Retina (tissue), 1 donor: ENCODE measurements at regions not wholly inside any gene's neighbourhood (a gene's known extent, or its start where the extent isn't known, plus 50 kb on each side); places are given as distances from the start of the nearest gene placed in this dataset.
"Not testable (repeated sequence)": the region's sequence is repeated elsewhere in the genome, so short reads cannot be mapped to it uniquely, and the experiment has no call there.

Experiments
- DNase-seq: peaks from one replicate; pipeline ENCODE4 v3.0.0-alpha.2; 2016

DNA sequence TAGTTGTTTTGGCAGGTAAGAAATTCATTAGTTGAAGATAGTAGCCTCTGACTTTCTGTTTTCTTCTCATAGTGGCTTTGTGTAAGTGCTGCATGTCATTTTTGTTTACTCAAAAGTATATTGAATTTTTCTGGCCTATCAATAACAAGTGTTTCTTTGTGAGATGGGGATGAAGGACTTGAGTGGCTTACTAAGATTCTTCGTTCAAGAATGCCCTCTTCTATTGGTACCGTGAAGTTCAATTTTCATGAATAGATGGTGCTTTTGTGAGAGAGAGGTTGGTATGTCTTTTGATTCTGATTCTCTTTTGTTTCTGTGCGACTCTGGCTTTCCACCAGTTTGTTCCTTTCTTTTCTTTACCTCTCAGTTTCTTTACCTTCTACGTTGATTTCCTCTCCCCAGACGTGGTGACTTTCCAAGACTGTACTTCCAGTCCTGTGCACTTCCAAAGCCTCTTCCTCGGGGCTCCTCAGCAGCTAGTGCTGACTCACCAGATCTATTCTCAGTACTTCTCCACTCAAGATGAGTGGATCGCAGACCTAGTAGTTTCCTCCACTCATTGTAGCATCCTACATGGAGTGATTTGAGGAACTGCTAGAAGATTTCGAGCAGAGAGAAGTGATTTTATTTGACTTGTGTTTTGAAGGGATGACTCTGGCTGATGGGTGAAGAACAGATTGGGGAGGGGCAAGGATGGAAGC is 82.0 kb upstream of the EPHB3 start:
- DNase-seq = no peak

DNA sequence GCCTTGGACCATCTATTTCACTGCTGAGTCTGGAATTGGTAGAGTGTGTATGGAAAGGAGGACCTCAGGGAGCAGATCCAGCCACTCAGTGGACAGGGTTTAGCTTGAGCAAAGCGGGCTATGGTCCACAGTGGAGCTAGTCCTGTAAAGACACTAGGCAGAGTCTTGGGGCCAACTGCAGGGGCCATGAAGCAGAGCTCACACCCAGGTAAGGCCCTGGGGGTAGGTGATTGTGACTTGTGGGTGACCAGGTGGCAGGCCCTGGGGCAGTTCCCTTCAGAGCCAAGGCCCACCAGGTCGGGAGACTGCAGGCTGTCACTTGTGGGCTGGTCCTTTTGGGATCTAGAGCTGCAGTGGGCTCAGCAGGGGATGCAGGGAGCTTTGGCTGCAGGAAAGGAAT is 80.8 kb upstream of the EPHB3 start:
- DNase-seq = no peak

DNA sequence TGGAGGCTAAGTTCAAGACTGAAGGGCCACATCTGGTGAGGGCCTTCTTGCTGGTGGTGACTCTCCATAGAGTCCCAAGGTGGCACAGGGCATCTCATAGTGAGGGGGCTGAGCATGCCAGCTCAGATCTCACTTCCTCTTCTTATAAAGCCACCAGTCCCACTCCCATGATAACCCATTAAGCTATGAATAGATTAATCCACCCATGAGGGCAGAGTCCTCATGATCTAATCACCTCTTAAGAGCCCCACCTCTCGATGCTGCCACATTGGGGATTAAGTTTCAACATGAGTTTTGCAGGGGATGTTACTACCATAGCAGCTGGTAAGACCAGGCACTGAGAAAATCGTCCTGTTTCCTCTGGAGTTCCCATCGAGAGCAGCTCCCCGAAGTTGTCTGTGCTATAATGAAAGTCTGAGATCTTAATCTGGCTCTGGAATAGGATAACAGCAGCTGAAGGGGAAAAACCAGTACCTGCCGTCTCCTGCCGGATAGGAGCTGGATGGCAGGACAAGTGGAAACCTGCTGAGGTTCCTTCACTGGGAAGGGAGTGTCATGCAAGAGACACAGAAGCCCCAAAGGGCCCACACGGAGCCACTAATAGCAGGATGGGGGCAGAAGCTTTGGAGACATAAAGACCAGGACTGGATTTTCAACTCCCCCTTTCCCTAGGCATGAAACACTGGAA is 79.5 kb upstream of the EPHB3 start:
- no peak for DNase-seq

DNA sequence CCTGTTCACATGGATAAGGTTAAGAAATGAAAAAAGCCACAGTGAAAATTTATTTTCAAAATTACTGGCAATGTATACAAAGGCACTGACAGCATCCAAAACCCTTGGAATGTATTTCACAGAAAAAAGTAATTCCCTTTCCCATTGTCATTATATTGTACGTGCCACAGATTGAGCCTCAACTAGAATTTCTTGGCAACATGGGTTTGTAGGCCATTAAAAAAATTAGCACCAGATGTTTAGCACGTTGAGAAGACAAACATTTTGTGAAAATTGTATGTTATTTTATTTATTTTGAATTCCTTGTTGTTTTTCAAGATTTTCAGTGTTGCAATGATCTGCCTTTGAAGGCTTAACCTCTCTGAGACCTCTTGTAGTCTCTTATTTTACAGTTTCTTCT is 76.3 kb upstream of the EPHB3 start:
- DNase-seq = no peak

GRCh38 chr3:184485906-184486305 is 75.7 kb upstream of the EPHB3 start:
- DNase-seq = no peak

DNA sequence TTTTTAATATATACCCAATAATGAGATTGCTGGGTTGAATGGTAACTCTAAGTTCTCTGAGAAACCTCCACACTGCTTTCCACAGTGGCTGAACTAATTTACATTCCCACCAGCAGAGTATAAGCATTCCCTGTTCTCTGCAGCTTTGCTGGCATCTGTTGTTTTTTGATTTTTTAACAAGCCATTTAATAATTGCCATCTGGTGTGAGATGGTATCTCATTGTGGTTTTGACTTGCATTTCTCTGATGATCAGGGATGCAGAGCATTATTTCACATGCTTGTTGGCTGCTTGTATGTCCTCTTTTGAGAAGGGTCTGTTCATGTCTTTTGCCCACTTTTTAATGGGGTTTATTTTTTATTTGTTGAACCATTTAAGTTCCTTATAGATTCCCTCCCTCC is 75.0 kb upstream of the EPHB3 start:
- no peak for DNase-seq

GRCh38 chr3:184488577-184488976 is 73.0 kb upstream of the EPHB3 start:
- no peak for DNase-seq

DNA sequence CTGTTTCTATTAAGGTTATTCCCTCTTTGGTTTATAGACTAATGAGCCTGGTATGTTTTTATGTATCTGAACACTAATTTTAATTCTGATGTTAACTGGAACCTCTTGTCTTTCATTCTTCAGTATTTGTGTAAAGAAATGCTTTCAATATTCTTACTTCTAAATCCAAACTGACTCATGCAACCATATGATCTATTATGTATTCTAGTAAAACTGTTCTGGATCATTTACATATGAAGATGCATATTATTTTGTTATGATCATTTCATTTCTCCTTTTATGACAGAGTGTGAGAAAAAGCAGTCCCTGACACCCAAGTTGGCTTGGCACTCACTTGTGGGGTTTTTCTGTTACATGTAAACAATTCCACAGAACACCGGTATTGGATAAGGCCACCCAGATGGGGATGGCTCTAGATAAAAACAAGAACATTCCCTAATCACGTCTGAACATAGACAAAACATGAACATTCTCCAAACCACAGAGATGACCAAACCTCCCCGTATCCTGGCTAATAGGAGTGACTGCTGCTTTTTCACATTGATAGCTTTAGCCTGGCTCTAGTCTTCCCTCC is 72.2 kb upstream of the EPHB3 start:
- no peak for DNase-seq

DNA sequence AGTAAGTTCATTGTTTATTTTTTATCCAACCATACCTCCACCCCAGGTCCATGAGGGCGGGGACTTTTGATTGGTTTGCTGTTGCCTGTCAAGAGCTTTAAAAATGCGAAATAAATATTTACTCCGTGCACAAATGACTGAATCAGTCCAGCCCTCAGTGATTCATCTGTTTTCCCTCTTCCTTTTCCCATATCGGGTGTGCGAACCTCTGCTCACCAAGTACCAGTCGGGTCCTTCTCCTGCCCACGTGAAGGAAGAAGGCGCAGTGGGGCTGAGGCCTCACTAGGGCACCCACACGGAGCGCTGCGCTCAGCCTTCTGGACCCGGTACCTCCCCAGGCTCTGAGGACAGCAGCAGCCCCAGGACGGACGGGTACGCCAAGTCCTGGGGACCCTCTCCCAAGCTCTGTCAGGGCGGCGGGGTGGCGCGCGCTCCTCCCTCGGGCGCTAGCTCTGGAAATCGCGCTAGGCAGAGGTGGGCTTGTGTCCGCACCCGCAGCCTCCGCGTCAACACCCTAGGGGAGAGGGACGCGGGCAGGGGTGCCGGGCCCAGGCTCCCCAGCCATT is 70.5 kb upstream of the EPHB3 start:
- no peak for DNase-seq

DNA sequence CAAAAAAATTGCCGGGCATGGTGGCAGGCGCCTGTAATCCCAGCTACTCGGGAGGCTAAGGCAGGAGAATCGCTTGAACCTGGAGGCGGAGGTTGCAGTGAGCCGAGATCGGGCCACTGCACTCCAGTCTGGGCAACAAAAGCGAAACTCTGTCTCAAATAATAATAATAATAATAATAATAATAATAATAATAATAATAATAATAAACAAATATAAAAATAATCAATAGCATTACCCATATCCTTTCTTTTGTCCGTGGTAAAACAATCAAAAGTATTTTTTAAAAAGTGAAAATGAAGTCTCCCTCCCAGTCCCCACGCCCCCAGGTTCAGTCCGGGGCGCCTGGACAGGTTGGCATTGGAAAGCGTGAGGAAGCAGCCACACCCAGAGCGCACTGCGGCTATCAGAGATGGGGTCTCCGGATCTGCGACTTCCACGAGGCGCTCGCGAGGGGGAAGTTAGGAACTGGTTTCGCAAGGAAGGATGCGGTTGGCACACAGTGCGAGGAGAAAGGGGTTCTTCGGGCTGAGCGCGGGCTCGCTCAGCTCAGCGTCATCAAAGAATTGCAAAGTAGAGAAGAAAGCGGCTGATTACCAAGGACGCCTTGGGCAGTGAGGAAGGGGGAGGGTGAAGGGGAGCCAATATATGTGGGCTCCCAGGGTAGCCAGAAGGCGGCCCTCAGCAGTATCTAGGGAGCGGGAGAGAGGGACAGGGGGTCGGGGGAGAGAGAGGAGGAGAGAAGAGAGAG is 69.5 kb upstream of the EPHB3 start:
- DNase-seq = no peak

DNA sequence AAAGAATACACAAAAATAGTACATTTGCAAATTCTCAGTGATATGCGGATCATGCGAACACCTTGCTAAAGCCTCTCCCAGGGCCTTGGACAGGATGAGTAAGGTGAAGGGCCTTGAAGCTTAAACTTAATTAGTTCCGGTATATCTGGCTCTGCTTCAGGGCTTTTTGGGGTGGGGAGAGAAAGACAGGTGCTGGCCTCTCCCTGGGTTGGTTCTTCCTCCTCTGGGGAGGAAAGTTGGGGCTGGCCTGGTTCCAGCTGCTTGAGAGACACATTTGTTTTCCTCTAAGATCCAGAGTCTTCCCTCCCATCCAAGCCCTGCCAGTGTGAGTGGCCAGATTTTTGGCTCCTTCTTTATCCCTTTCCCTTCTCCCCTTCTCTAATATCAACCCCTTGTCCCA is 64.7 kb upstream of the EPHB3 start:
- no peak for DNase-seq

GRCh38 chr3:184497804-184498203 is 63.8 kb upstream of the EPHB3 start:
- no peak for DNase-seq

- no peak for DNase-seq
These were observed 62.5 kb upstream of the EPHB3 start for GRCh38 chr3:184498986-184499606.

- peak; percentile 54 for DNase-seq
These were observed 61.2 kb upstream of the EPHB3 start for GRCh38 chr3:184500344-184500923.

- no peak for DNase-seq
These were observed 59.4 kb upstream of the EPHB3 start for GRCh38 chr3:184502123-184502667.

- DNase-seq = not testable (repeated sequence)
These were observed 58.7 kb upstream of the EPHB3 start for GRCh38 chr3:184502841-184503240.

GRCh38 chr3:184503647-184504046 is 57.9 kb upstream of the EPHB3 start:
- no peak for DNase-seq

DNA sequence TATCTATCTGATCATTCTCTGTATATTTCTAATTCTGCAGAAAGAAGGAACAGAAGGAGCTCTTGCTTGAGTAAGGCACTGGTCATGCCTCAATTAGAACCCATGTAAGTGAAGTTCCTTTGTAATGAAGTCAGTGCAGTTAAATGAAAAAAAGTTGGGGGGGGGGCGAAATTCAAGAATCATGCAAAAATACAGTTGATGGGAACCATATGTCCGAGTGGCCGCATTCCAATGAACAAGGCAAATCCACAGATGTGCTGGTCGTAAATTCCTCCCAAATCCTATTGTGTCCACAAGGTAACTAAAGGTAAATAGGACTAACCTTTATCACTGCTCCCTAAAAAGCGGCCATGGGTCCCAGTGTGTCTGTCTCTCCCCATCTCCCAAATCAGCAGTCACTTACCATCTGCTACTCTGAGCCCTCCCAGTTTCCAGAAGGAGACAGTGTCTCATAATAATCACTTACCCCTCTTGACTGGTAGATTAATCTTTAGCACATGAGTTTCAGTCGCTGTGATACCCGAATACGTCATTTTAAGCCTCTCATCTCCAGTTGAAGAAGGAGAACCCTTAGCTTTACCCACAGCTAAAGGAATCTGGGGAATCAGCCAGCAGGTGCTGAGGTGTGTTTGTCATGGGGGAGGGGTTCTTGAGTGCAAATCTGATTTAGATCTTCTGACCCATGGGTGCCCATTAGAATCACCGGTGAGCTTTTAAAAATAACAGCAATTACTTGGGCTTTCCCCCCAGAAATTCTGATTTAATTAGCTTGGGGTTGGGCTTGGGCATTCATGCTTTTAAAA is 56.3 kb upstream of the EPHB3 start:
- no peak for DNase-seq

- DNase-seq = no peak
These were observed 55.0 kb upstream of the EPHB3 start for GRCh38 chr3:184506561-184506991.

GRCh38 chr3:184508938-184509337 is 52.6 kb upstream of the EPHB3 start:
- DNase-seq = no peak

DNA sequence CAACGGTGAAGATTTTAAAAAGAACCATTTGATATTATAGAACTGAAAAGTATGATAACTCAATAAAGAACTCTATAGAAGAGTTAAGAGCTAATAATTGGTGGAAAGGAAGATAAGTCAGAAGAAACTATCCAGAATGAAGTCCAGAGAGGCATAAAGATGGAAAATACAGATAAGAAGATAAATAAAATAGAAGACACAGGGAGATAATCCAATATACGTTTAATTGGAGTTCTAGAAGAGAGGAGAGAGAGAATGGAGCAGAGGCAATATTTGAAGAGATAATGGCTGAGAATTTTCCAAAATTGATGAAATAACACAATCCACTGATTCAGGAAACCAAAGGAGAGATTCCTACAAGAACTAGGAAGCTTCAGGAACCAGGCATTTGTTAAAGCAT is 49.8 kb upstream of the EPHB3 start:
- DNase-seq = no peak
